ENCODE measurements at regions not wholly inside any gene's neighbourhood (a gene's known extent, or its start where the extent isn't known, plus 50 kb on each side); places are given as distances from the start of the nearest gene placed in this dataset.

GRCh38 chr1:199953651-199954050, 73.9 kb upstream of the NR5A2 start:
- DNase-seq = no peak

- no peak for DNase-seq
These were observed 72.8 kb upstream of the NR5A2 start for GRCh38 chr1:199954699-199955098.

GRCh38 chr1:199955235-199955634, 72.3 kb upstream of the NR5A2 start:
- no peak for DNase-seq

DNA sequence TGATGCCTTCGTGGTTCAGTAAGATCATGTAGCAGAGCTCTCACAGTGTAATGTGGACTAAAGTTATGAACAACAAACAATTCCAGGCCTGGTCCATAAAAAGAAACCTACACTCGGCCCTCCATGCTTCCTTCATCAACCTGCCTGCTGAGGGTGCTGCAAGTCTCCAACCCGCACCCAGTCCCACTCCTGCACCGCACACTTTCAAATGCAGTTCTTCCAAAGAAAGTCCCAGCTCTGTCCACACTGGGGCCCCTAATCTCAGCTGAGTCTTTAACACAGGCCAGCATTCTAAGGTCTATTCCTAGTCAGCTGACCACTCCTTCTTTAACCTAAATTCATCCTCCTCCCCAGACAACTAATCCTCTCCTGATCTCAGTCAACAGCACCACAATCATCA, 71.5 kb upstream of the NR5A2 start:
- DNase-seq = no peak

- DNase-seq = no peak
These were observed 68.3 kb upstream of the NR5A2 start for GRCh38 chr1:199959033-199959774.

DNA sequence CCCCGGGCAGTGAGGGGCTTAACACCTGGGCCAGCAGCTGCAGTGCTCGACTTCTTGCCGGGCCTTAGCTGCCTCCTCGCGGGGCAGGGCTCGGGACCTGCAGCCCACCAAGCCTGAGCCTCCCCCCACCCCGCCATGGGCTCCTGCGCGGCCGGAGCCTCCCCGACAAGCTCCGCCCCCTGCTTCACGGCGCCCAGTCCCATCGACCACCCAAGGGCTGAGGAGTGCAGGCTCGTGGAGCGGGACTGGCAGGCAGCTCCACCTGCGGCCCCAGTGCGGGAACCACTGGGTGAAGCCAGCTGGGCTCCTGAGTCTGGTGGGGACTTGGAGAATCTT, 67.8 kb upstream of the NR5A2 start:
- DNase-seq = no peak

DNA sequence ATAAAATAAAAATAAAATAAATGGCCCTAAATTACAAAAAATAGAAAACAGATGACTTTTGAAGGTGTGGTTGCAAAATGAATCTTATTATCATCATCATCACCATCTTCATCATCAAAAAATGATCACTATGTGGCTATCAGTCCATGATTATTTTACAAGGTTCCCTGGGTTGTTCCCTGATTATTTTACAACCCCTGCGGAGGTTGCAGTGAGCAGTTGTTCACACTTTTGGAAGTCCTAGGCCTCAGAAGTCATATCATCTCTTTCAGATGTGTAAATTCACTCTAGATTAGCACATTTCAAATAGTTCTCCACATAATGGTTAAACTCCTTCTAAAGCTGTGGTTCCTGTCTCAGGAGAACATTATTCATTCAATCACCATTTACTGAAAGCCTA, 57.4 kb upstream of the NR5A2 start:
- no peak for DNase-seq

DNA sequence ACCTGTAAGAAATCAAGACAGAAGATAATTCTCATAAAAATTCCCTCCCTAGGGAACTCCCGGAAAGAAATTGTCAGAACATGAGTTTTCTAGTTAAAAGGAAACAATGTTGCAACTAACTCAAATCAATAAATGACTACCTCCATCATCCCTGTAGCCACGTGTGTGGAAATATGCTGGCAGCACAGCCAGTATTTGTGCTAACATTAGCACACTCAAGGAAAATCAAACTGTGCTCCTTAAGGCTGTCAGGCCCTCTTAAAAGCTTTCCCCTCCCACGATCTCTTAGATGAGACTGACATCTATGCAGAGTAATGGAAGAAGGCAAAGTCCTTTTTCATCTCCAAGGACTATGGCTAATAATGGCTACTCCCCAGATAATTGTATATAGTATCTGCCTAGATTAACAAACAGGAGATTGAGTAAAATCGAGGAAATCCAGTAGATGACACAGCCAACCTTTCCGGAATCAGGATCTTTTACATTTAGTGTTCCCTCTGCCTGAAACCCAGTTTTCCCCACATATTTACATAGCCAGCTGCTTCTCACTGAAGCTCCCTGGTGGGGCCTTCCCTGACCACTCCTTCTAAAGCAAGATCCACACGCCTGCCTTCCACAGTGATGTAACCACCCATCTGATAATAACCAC, 50.9 kb upstream of the NR5A2 start:
- DNase-seq = no peak
